SK-N-SH (cell line): ENCODE measurements at regions not wholly inside any gene's neighbourhood (a gene's known extent, or its start where the extent isn't known, plus 50 kb on each side); places are given as distances from the start of the nearest gene placed in this dataset.

ENCODE experiments used
- CTCF ChIA-PET: fragments of 300-600, 350-600 bp; formaldehyde crosslinking; extraction: SDS; loops from one replicate; lab custom pipeline; 2021; lab: Yijun Ruan, JAX
- POLR2A ChIA-PET: fragments of 350-600 bp; sonication (Branson Sonifier 250); formaldehyde crosslinking; extraction: SDS; loops from one replicate; lab custom pipeline; 2020; ENCODE audit warnings: antibody characterized with exemption, inconsistent platforms; lab: Yijun Ruan, JAX
- DNase-seq: peaks from one replicate; pipeline ENCODE4 v3.0.0; 2012
- H2AFZ ChIP-seq: fragments of 200-600 bp; sonication (generic); 2 replicates; pipeline ENCODE4 v1.8.1; 2016; ENCODE audit warnings: antibody characterized with exemption, mild to moderate bottlenecking, low read depth
- H3F3A ChIP-seq: fragments of 200-600 bp; sonication (generic); replicated peaks from 2 replicates; pipeline ENCODE3; 2016; ENCODE audit warnings: antibody characterized with exemption, mild to moderate bottlenecking; ENCODE audit not compliant: insufficient read depth
- H3K27ac ChIP-seq, 2 experiments: fragments of 200-500 bp in 1 of 2; fragments of 200-600 bp in 1 of 2; sonication (Bioruptor generic) in 1 of 2; sonication (generic), shearing (Covaris generic) in 1 of 2; 2 replicates each; pipeline versions ENCODE4 v1.5.1 to v1.6.1; 2014 to 2016; ENCODE audit warnings: low read depth in 2 of 2, inconsistent platforms in 1 of 2, low read length in 1 of 2, mild to moderate bottlenecking in 1 of 2, mixed read lengths in 1 of 2
- H3K27me3 ChIP-seq: fragments of 200-600 bp; sonication (generic), shearing (Covaris generic); 2 replicates; pipeline ENCODE4 v1.6.1; 2016; ENCODE audit warnings: mixed run types; ENCODE audit not compliant: insufficient read depth
- H3K36me3 ChIP-seq, 2 experiments: fragments of 200-500 bp in 1 of 2; fragments of 200-600 bp in 1 of 2; sonication (Bioruptor generic) in 1 of 2; sonication (generic) in 1 of 2; replicated peaks in 1 of 2; 2 replicates each; pipeline versions ENCODE3 to v1.5.1; 2014 to 2016; ENCODE audit warnings: low read length in 1 of 2, mild to moderate bottlenecking in 1 of 2; ENCODE audit not compliant: insufficient read depth in 2 of 2, control insufficient read depth in 1 of 2
- H3K4me1 ChIP-seq, 2 experiments: fragments of 200-500 bp in 1 of 2; fragments of 200-600 bp in 1 of 2; sonication (Bioruptor generic) in 1 of 2; sonication (generic), shearing (Covaris generic) in 1 of 2; 2 replicates each; pipeline versions ENCODE4 v1.5.1 to v1.6.1; 2014 to 2016; ENCODE audit warnings: low read depth in 1 of 2, low read length in 1 of 2, mixed run types in 1 of 2; ENCODE audit not compliant: insufficient read depth in 2 of 2, control insufficient read depth in 1 of 2
- H3K4me2 ChIP-seq: fragments of 200-600 bp; sonication (generic), shearing (Covaris generic); 2 replicates; pipeline ENCODE4 v1.6.1; 2017; ENCODE audit warnings: mixed run types
- H3K4me3 ChIP-seq, 2 experiments: fragments of 200-500 bp in 1 of 2; fragments of 200-600 bp in 1 of 2; sonication (Bioruptor generic) in 1 of 2; sonication (generic), shearing (Covaris generic) in 1 of 2; 2 replicates each; pipeline versions ENCODE4 v1.5.1 to v1.8.1; 2014 to 2016; ENCODE audit warnings: low read depth in 2 of 2, inconsistent platforms in 1 of 2, low read length in 1 of 2, mild to moderate bottlenecking in 1 of 2, mixed read lengths in 1 of 2, moderate library complexity in 1 of 2
- H3K79me2 ChIP-seq: fragments of 200-600 bp; sonication (generic); 2 replicates; pipeline ENCODE4 v1.8.1; 2017; ENCODE audit warnings: mild to moderate bottlenecking; ENCODE audit not compliant: insufficient read depth
- H3K9ac ChIP-seq: fragments of 200-600 bp; sonication (generic); 2 replicates; pipeline ENCODE4 v1.6.1; 2017; ENCODE audit warnings: mixed run types
- H3K9me2 ChIP-seq: fragments of 200-600 bp; sonication (generic); 2 replicates; pipeline ENCODE4 v1.6.1; 2017; ENCODE audit warnings: mixed run types
- H3K9me3 ChIP-seq: fragments of 200-600 bp; sonication (generic); 2 replicates; pipeline ENCODE4 v1.6.1; 2017; ENCODE audit warnings: mixed run types, mild to moderate bottlenecking, moderate library complexity
- H4K20me1 ChIP-seq: fragments of 200-600 bp; sonication (generic); 2 replicates; pipeline ENCODE4 v1.6.1; 2017; ENCODE audit warnings: mild to moderate bottlenecking, mixed run types; ENCODE audit not compliant: insufficient read depth
- CTCF ChIP-seq: fragments of 200-600 bp; sonication (generic); IDR thresholded peaks from 2 replicates; pipeline ENCODE4 v1.6.1; 2017; ENCODE audit warnings: antibody characterized with exemption, mild to moderate bottlenecking, moderate library complexity
- ELF1 ChIP-seq: IDR thresholded peaks from 2 replicates; pipeline ENCODE4 v1.4.0; 2012
- EP300 ChIP-seq, 2 experiments: IDR thresholded peaks; 2 replicates each; pipeline versions ENCODE4 v1.4.0 to v1.6.1; 2012; ENCODE audit warnings: borderline replicate concordance in 1 of 2, low read depth in 1 of 2, low read length in 1 of 2
- FOSL2 ChIP-seq: IDR thresholded peaks from 2 replicates; pipeline ENCODE4 v1.4.0; 2012; ENCODE audit warnings: low read depth, mild to moderate bottlenecking, moderate library complexity, borderline replicate concordance
- JUND ChIP-seq: IDR thresholded peaks from 2 replicates; pipeline ENCODE4 v1.4.0; 2012
- MXI1 ChIP-seq: IDR thresholded peaks from 2 replicates; pipeline ENCODE4 v1.6.1; 2012; ENCODE audit warnings: mild to moderate bottlenecking, low read depth, low read length, improper control_type of control experiment
- NFIC ChIP-seq: IDR thresholded peaks from 2 replicates; pipeline ENCODE4 v1.4.0; 2012; ENCODE audit warnings: borderline replicate concordance
- PBX3 ChIP-seq: IDR thresholded peaks from 2 replicates; pipeline ENCODE4; 2012
- RXRA ChIP-seq: IDR thresholded peaks from 2 replicates; pipeline ENCODE4 v1.4.0; 2012; ENCODE audit warnings: low read depth, mild to moderate bottlenecking, borderline replicate concordance
- SIN3A ChIP-seq: IDR thresholded peaks from 2 replicates; pipeline ENCODE4 v1.6.1; 2012; ENCODE audit warnings: low read depth, mild to moderate bottlenecking, low read length, moderate library complexity, borderline replicate concordance
- SMC3 ChIP-seq: IDR thresholded peaks from 2 replicates; pipeline ENCODE4 v1.6.1; 2012; ENCODE audit warnings: low read depth, low read length, improper control_type of control experiment
- TAF1 ChIP-seq: IDR thresholded peaks from 2 replicates; pipeline ENCODE4 v1.6.1; 2012; ENCODE audit warnings: low read depth, mild to moderate bottlenecking, low read length, moderate library complexity, borderline replicate concordance
- USF1 ChIP-seq: IDR thresholded peaks from 2 replicates; pipeline ENCODE4 v1.4.0; 2012; ENCODE audit warnings: low read depth, borderline replicate concordance
- ZBTB33 ChIP-seq: IDR thresholded peaks from 2 replicates; pipeline ENCODE4 v1.4.0; 2012; ENCODE audit warnings: low read depth, borderline replicate concordance
- WGBS: methylation state at CpG from one replicate; pipeline ENCODE4 v1.1.6; 2017; ENCODE audit warnings: low lambda C conversion rate; 5-methylcytosine and 5-hydroxymethylcytosine counted together

GRCh38 chr5:125169396-125169795 lies 423.0 kb upstream of the ZNF608 start:
- H3K9me3 ChIP-seq = no peaks in the 10 kb centered on the region
- no peaks in the 10 kb centered on the region for H3K27me3 ChIP-seq
- no peak overlapping the region for H3K9ac ChIP-seq
- TF ChIP-seq NFIC = no peak
- TF ChIP-seq CTCF = no peak
- no peak for TF ChIP-seq SIN3A
- no peak for TF ChIP-seq TAF1
- no peak for TF ChIP-seq EP300 (IDR thresholded peaks at IDR 0.05; ENCODE audit: borderline replicate concordance in 1 of 2, low read depth in 1 of 2, low read length in 1 of 2)
- TF ChIP-seq FOSL2 = no peak
- no peak for TF ChIP-seq USF1
- no peak for TF ChIP-seq SMC3
- TF ChIP-seq ZBTB33 = no peak
- TF ChIP-seq MXI1 = no peak
- no peak for TF ChIP-seq PBX3
- TF ChIP-seq JUND = no peak
- TF ChIP-seq ELF1 = no peak
- TF ChIP-seq RXRA = no peak
- TF ChIP-seq, all 33 proteins: peak for 0
- CTCF ChIA-PET = no interaction called here
- Histone ChIP-seq H3K4me2 (no peak overlapping the region), H2AFZ (no peak overlapping the region), H4K20me1 (no peaks in the 10 kb centered on the region), H3F3A (no peaks in the 10 kb centered on the region), H3K79me2 (no peaks in the 10 kb centered on the region), H3K9me2 (no peaks in the 10 kb centered on the region), H3K36me3 (no peaks in the 10 kb centered on the region), H3K27ac (no peak overlapping the region), H3K4me3 (no peak overlapping the region), H3K4me1 (no peaks in the 10 kb centered on the region)
- DNase-seq = no peak
- 68% methylated on average over 1 of the region's 1 CpG for WGBS
- POLR2A ChIA-PET = no interaction called here
